Activated T-helper 1 cell treated with anti-CD3 and anti-CD28 coated beads, Interleukin-2, amount 50 U/mL, for 16 hours (primary cell): ENCODE measurements at regions not wholly inside any gene's neighbourhood (a gene's known extent, or its start where the extent isn't known, plus 50 kb on each side); places are given as distances from the start of the nearest gene placed in this dataset.
"Not testable (repeated sequence)": the region's sequence is repeated elsewhere in the genome, so short reads cannot be mapped to it uniquely, and the experiment has no call there.

Source experiments
- DNase-seq, 2 donors: peaks; one replicate each; pipeline ENCODE4 v3.0.0-alpha.2; 2020; ENCODE audit warnings: low read depth in 1 of 2, low spot score in 1 of 2

DNA sequence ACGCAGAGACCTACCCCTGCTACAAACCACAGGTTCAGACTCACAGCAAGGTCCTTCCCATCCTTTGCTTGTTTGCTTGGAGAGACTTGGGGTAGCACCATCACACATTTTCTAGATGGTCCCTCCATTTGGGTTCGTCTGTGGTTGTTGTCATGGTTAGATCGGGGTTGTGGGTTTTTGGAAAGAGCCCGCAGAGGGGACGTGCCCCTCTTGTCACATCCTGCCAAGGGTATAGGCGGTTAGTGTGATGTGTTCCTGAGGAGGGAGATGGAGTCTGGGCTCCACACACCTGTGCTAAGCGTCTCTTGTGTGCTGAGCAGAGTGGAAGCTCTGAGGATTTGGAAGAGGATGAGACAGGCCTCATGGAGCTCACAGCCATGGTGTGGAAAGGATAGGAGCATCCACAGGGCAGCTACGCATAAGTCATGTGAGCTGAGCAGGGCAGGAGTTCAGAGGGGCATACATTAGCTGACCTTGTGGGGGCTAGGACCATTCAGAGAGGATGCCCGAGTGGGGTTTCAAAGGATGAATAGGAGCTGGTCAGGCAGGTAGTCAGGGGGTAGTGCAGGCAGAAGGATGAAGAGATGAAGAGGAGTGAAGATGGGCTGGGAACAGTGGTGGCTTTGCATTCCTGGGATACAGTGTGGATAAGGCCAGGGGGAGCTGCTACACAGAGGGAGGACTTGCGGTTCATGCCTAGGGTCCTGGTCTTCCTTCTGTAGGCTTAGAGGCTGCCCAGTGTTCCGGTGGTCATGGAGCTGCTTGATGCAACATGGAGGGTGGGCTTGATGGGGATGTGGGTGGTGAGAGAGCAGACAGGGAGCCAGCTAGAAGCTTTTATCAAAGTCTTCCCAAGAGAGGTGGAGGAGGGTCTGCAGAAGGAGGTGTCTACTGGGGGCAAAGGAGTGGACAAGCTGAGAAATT, 62.9 kb downstream of the ACKR3 start:
- no peak for DNase-seq

- DNase-seq, result no peak
These were observed 63.6 kb downstream of the ACKR3 start for GRCh38 chr2:236633219-236633570.

- no peak for DNase-seq
These were observed 64.3 kb downstream of the ACKR3 start for GRCh38 chr2:236633775-236634560.

DNA sequence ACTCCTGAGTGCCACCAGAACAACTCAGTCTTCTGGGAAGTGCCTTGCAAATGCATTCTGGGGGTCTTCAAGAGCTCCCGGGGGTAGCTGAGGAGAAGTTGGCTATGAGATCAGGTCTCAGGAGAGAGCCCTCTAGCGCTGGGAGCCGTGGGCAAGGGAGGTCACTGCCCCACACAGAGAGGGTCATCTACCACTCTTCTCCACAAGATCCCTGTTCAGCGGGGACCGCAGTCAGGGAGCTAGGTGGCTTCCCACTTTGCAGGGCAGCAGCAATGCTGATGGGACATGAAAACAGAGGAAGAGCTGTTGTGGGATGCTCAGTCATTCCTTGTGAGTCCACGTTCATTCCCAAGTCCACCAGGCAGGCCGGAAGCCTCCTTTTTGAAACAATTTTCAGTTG, 66.6 kb downstream of the ACKR3 start:
- DNase-seq, result no peak

GRCh38 chr2:236636714-236637470, 67.3 kb downstream of the ACKR3 start:
- DNase-seq, result no peak

- DNase-seq, result no peak
These were observed 68.3 kb downstream of the ACKR3 start for GRCh38 chr2:236637686-236638569.

- DNase-seq, result no peak
These were observed 69.1 kb downstream of the ACKR3 start for GRCh38 chr2:236638707-236639106.

DNA sequence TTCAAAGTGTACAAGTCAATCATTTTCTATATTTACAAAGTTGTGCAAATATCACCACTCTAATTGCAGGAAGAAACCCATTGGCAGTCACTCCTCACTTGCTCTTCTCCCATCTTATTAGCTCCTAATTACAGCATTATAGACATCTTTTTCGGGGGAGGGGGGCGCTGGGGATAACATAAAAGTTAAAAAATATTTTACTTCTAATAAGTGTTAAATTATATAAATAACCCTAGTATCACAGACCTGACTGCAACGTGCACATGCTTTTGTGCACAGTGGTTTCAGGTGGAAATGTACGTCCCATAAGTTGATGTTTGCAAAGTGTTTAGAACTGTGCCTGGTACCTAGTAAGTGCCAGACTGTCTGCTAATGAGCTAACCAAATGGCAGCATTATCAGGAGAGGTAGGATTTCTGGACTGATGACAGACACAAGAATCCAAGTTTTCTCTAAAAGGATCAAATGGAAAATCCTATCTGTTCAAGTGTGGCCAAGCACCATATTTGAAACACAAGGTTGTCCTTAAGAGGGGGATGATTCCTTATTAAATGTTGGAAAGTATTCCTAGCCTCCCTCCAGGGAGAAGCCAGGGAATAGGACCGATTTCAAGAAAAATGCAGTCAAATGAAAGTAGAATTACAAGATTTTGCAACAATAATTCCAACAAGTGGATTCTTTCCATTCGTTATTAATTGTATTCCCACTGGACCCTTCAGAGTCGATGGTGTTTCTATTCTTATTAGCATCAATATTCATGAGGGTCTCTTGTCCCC, 70.0 kb downstream of the ACKR3 start:
- no peak for DNase-seq

DNA sequence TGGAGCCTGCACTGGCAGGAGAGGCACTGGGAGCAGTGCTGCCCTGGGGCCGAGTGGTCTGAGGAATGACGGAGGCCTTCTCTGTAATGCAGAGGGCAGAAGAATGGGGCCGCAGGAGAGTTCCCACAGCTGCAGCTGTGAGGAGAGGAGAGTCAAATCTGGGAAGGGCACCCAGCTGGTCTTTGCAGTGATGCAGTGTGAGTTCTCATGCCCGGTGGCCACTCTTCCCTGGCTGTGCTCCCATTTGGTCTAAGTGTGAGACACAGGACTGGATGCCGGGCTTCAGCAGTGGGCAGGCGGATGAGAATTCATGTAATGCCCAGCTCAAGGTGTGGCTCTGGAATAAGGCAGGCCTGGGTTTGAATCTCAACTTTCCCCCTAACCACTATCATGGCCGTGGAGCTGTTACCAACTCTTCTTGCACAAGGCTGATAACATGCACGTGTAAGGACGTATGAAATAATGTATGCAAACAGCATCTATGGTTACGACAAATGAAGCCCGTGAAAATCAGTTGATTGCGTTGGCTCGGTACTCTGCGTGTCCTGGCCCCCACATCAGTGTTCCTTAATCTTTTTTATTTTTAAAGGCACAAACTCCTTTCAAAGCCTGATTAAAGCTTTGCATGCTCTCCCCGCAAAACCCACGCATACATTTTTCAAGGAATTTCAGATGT, 71.6 kb downstream of the ACKR3 start:
- DNase-seq, result no peak

GRCh38 chr2:236642125-236642524, 72.5 kb downstream of the ACKR3 start:
- DNase-seq, result no peak

- DNase-seq, result no peak
These were observed 73.1 kb downstream of the ACKR3 start for GRCh38 chr2:236642584-236643291.

DNA sequence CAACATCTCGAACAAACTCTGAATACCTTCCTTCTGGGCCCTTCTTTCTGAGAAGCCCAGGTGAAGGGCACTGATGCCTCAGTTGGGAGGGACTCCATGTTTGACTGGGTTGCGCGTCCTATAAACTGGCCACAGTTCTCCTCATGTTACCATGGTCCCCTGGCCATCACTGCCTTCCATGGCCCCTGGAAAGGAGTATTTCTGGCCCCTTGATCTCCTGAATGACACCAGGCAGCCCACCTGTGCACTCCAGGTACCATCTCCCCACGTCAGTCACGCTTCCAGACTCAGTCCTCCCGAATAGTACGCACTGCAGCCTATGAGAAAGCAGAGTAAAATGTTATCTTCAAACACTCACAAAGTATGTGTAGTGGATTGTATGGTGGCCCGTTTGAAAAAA, 73.9 kb downstream of the ACKR3 start:
- DNase-seq, result no peak

DNA sequence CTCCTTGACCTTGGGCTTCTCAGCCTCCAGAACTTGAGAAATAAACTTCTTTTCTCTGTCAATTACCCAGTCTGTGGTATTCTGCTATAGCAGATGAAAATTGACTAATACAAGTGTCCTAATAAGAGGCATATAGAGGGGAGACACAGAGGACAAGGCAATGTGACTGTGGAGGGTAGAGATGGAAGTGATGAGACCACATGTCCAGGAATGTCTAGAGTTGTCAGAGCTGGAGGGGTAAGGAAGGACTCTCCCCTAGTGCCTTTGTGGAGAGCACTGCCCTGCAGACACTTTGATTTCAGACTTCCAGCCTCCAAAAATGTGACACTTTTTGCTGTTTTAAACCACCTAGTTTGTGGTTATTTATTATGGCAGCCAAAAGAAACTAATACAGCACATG, 74.4 kb downstream of the ACKR3 start:
- no peak for DNase-seq

GRCh38 chr2:236644502-236644911, 74.9 kb downstream of the ACKR3 start:
- DNase-seq, result no peak

DNA sequence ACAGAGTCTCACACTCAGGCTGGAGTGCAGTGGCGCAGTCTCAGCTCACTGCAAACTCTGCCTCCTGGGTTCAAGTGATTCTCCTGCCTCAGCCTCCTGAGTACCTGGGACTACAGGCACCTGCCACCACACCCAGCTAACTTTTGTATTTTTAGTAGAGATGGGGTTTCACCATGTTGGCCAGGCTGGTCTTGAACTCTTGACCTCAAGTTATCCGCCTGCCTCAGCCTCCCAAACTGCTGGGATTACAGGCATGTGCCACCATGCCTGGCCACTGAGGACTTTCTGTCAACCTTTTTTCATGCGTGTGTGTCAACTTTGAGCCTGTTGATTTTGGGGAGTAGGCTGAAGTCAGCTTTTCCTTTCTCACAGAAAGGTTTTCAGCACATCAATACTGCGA, 75.5 kb downstream of the ACKR3 start:
- DNase-seq, result not testable (repeated sequence)

DNA sequence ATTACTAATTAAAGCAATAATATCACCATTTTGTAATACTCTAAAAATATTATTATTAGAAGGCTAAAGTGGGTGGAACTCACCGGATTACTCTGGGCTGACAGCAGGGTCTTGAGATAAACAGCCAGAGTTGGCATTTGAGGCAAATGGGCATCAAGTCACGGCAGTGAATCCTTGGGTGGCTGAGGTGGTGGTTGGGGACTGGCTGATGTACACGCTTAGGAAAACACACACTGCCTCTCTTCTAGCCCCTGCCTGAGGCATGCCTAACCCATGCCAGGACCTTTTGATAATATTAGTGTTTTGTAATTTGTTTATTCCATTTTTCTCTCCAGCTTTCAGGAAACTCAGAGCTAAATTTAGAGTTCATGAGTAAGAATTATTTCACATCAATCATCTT, 76.8 kb downstream of the ACKR3 start:
- DNase-seq, result no peak

DNA sequence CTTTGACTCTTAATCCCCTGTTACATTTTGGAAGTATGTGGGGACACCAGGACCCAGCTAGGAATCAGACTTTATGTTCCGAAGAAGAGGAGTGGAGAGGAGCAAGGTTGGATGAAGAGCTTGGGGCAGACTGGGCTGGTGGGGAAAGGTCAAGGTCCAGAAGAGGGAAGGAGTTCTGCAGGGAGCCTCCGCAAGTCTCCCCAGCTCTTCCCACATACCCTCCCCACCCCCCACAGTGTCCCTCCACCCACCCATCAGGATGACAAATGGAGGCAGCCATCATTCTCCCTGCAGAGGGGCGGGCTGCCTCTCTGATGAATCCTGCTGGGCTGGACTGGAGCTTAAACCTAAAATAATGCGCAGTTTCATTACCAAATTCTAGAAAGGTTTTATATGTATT, 77.2 kb downstream of the ACKR3 start:
- DNase-seq, result no peak

- DNase-seq, result no peak
These were observed 78.0 kb downstream of the ACKR3 start for GRCh38 chr2:236647621-236648020.

DNA sequence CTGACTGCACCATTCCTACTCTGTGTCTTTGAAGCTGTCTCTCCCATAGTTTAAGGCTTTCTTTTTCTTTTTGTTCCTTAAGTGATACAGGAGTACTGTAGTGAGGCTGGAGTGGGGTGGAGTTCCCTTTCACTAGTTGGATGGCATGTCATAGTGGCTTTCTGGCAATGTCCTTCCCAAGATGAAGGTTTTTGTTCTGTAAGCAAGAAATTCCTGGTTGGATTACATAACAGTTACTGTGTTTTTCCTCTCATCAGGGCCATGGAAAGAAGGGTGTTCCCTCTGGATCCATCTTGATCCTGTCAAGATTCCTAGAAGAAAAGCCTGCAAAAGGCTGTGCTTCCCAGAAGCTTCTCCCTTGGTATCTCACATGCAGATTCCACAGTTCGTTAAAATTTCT, 84.2 kb downstream of the ACKR3 start:
- no peak for DNase-seq
